8988T (cell line): ENCODE measurements at regions not wholly inside any gene's neighbourhood (a gene's known extent, or its start where the extent isn't known, plus 50 kb on each side); places are given as distances from the start of the nearest gene placed in this dataset.
"Not testable (repeated sequence)": the region's sequence is repeated elsewhere in the genome, so short reads cannot be mapped to it uniquely, and the experiment has no call there.

Experiments used
- DNase-seq: peaks from one replicate; pipeline ENCODE4 v3.0.0; 2011

GRCh38 chr10:36840788-36841187 is 284.6 kb upstream of the ANKRD30A start:
- no peak for DNase-seq

- no peak for DNase-seq
Observed at GRCh38 chr10:36837416-36837815, 288.0 kb upstream of the ANKRD30A start.

- DNase-seq: no peak
Observed at GRCh38 chr10:36819781-36820180, 305.6 kb upstream of the ANKRD30A start.

- DNase-seq: no peak
Observed at GRCh38 chr10:36817898-36818297, 307.5 kb upstream of the ANKRD30A start.

- no peak for DNase-seq
Observed at GRCh38 chr10:36808625-36809362, 316.6 kb upstream of the ANKRD30A start.

- DNase-seq: no peak
Observed at GRCh38 chr10:36803229-36803628, 322.2 kb upstream of the ANKRD30A start.

GRCh38 chr10:36802490-36803153 is 322.8 kb upstream of the ANKRD30A start:
- no peak for DNase-seq

GRCh38 chr10:36801660-36802059 is 323.7 kb upstream of the ANKRD30A start:
- no peak for DNase-seq

GRCh38 chr10:36794981-36795380 is 330.4 kb upstream of the ANKRD30A start:
- no peak for DNase-seq

GRCh38 chr10:36789974-36790373 is 335.4 kb upstream of the ANKRD30A start:
- no peak for DNase-seq

GRCh38 chr10:36788152-36788551 is 337.2 kb upstream of the ANKRD30A start:
- no peak for DNase-seq

- no peak for DNase-seq
Observed at GRCh38 chr10:36783400-36783799, 342.0 kb upstream of the ANKRD30A start.

- no peak for DNase-seq
Observed at GRCh38 chr10:36781570-36781969, 343.8 kb upstream of the ANKRD30A start.

- no peak for DNase-seq
Observed at GRCh38 chr10:36780158-36780557, 345.2 kb upstream of the ANKRD30A start.

GRCh38 chr10:36779238-36779846 is 346.1 kb upstream of the ANKRD30A start:
- no peak for DNase-seq

GRCh38 chr10:36778651-36779050 is 346.7 kb upstream of the ANKRD30A start:
- no peak for DNase-seq

- DNase-seq: no peak
Observed at GRCh38 chr10:36773652-36774051, 351.7 kb upstream of the ANKRD30A start.

- DNase-seq: no peak
Observed at GRCh38 chr10:36771725-36772124, 353.7 kb upstream of the ANKRD30A start.

- DNase-seq: not testable (repeated sequence)
Observed at GRCh38 chr10:36769741-36770140, 355.7 kb upstream of the ANKRD30A start.

- no peak for DNase-seq
Observed at GRCh38 chr10:36766940-36767339, 358.5 kb upstream of the ANKRD30A start.

GRCh38 chr10:36766415-36766810 is 359.0 kb upstream of the ANKRD30A start:
- DNase-seq: no peak

GRCh38 chr10:36765782-36766414 is 359.5 kb upstream of the ANKRD30A start:
- no peak for DNase-seq

- no peak for DNase-seq
Observed at GRCh38 chr10:36764823-36765222, 360.6 kb upstream of the ANKRD30A start.

- no peak for DNase-seq
Observed at GRCh38 chr10:36761121-36761520, 364.3 kb upstream of the ANKRD30A start.
